ENCODE measurements at regions not wholly inside any gene's neighbourhood (a gene's known extent, or its start where the extent isn't known, plus 50 kb on each side); places are given as distances from the start of the nearest gene placed in this dataset.

- H3K27ac Mint-ChIP-seq = no peak overlapping the region
- no peaks in the 10 kb centered on the region for H3K4me1 Mint-ChIP-seq
- no peaks in the 10 kb centered on the region for H3K27me3 Mint-ChIP-seq (ENCODE audit: low read depth)
- TF ChIP-seq, protein P1, sequence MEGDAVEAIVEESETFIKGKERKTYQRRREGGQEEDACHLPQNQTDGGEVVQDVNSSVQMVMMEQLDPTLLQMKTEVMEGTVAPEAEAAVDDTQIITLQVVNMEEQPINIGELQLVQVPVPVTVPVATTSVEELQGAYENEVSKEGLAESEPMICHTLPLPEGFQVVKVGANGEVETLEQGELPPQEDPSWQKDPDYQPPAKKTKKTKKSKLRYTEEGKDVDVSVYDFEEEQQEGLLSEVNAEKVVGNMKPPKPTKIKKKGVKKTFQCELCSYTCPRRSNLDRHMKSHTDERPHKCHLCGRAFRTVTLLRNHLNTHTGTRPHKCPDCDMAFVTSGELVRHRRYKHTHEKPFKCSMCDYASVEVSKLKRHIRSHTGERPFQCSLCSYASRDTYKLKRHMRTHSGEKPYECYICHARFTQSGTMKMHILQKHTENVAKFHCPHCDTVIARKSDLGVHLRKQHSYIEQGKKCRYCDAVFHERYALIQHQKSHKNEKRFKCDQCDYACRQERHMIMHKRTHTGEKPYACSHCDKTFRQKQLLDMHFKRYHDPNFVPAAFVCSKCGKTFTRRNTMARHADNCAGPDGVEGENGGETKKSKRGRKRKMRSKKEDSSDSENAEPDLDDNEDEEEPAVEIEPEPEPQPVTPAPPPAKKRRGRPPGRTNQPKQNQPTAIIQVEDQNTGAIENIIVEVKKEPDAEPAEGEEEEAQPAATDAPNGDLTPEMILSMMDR (IDR thresholded peaks at IDR 0.05; ENCODE audit: unreplicated experiment) = no peak
- H3K4me3 Mint-ChIP-seq = no peak overlapping the region
- no peak for DNase-seq (ENCODE audit: low spot score in 2 of 2, unreplicated experiment in 2 of 2)
- H3K9me3 Mint-ChIP-seq = no peaks in the 10 kb centered on the region
- no peaks in the 10 kb centered on the region for H3K36me3 Mint-ChIP-seq
These were observed 349.9 kb downstream of the LRIG3 start for GRCh38 chr12:58570411-58570810.

- TF ChIP-seq, protein P1 (IDR thresholded peaks at IDR 0.05; ENCODE audit: unreplicated experiment) = no peak
- H3K36me3 Mint-ChIP-seq = no peaks in the 10 kb centered on the region
These were observed 345.0 kb downstream of the LRIG3 start for GRCh38 chr12:58575256-58575655.

GRCh38 chr12:58576081-58576480, 344.2 kb downstream of the LRIG3 start:
- TF ChIP-seq, protein P1 (IDR thresholded peaks at IDR 0.05; ENCODE audit: unreplicated experiment) = no peak
- H3K4me1 Mint-ChIP-seq = no peaks in the 10 kb centered on the region
- H3K27me3 Mint-ChIP-seq (ENCODE audit: low read depth) = no peaks in the 10 kb centered on the region
- no peaks in the 10 kb centered on the region for H3K9me3 Mint-ChIP-seq
- H3K36me3 Mint-ChIP-seq = no peaks in the 10 kb centered on the region
- no peak overlapping the region for H3K27ac Mint-ChIP-seq
- DNase-seq (ENCODE audit: low spot score in 2 of 2, unreplicated experiment in 2 of 2) = no peak
- H3K4me3 Mint-ChIP-seq = no peak overlapping the region

More at GRCh38 chr12:58575256-58575655, 345.0 kb downstream of the LRIG3 start:
- Mint-ChIP-seq H3K4me1 (no peaks in the 10 kb centered on the region), H3K27me3 (ENCODE audit: low read depth) (no peaks in the 10 kb centered on the region), H3K9me3 (no peaks in the 10 kb centered on the region), H3K27ac (no peak overlapping the region), H3K4me3 (no peak overlapping the region)
- DNase-seq (ENCODE audit: low spot score in 2 of 2, unreplicated experiment in 2 of 2) = no peak

GRCh38 chr12:58576916-58577315, 343.4 kb downstream of the LRIG3 start:
- Mint-ChIP-seq H3K27me3 (ENCODE audit: low read depth) (no peaks in the 10 kb centered on the region), H3K27ac (no peak overlapping the region), H3K4me3 (no peak overlapping the region), H3K4me1 (no peaks in the 10 kb centered on the region), H3K36me3 (no peaks in the 10 kb centered on the region), H3K9me3 (no peaks in the 10 kb centered on the region)
- no peak for DNase-seq (ENCODE audit: low spot score in 2 of 2, unreplicated experiment in 2 of 2)
- TF ChIP-seq, protein P1 (IDR thresholded peaks at IDR 0.05; ENCODE audit: unreplicated experiment) = no peak

DNA sequence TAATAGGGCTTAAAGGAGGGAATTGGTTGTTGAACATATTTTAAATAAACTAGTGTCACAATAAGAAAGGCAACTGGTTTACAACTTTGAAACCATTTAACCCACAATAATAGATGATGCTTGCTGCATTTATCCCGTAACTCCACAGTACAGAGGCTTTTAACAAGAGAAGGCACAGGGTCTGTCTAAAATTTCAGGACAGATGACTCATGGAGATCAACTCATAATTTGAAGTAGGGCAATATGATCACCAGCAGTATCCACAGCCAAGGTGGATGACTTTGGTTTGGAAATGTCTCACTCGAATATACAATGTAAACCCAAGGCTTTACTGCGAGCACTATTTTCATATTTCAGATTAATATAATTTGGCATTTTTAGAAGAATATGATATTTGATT, 340.2 kb downstream of the LRIG3 start:
- Mint-ChIP-seq H3K27me3 (ENCODE audit: low read depth) (no peaks in the 10 kb centered on the region), H3K4me1 (no peaks in the 10 kb centered on the region), H3K9me3 (no peaks in the 10 kb centered on the region), H3K27ac (no peak overlapping the region), H3K4me3 (no peak overlapping the region), H3K36me3 (no peaks in the 10 kb centered on the region)
- no peak for DNase-seq (ENCODE audit: low spot score in 2 of 2, unreplicated experiment in 2 of 2)
- TF ChIP-seq, protein P1 (IDR thresholded peaks at IDR 0.05; ENCODE audit: unreplicated experiment) = no peak

DNA sequence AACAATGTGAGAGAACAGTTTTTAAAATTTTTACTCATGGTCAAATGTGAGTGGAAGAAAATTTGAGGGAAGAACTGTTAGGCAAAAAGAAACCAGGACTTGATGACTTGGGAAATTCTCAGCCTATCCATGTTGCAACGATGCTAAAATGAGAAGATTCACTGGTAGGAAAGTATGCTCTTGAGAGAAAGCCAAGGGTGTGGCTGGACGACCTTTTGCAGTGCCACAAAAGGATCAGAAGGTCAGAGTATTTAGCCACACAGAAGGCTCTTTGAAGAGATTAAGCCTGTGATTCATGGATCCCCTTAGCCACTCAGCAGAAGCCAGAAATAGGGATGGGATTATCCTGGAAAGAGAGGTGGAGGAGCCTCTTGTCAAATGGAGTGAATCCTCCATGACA, 336.8 kb downstream of the LRIG3 start:
- Mint-ChIP-seq H3K4me1 (no peaks in the 10 kb centered on the region), H3K9me3 (no peaks in the 10 kb centered on the region), H3K4me3 (no peak overlapping the region), H3K27me3 (ENCODE audit: low read depth) (no peaks in the 10 kb centered on the region), H3K27ac (no peak overlapping the region), H3K36me3 (no peaks in the 10 kb centered on the region)
- no peak for DNase-seq (ENCODE audit: low spot score in 2 of 2, unreplicated experiment in 2 of 2)
- TF ChIP-seq, protein P1 (IDR thresholded peaks at IDR 0.05; ENCODE audit: unreplicated experiment) = no peak
